Panc1 (cell line): ENCODE measurements at regions not wholly inside any gene's neighbourhood (a gene's known extent, or its start where the extent isn't known, plus 50 kb on each side); places are given as distances from the start of the nearest gene placed in this dataset.

ENCODE experiments used
- ATAC-seq: fragments of 200-7000 bp; cut with Tn5 transposase; 2 replicates; pipeline ENCODE4 v1.9.1; 2020; ENCODE audit warnings: mild to moderate bottlenecking, moderate library complexity
- BruUV-seq: library from RNA; stranded (reverse); fragments of 400-500 nt; replicated peaks from 2 replicates; lab custom pipeline; 2021; lab: Mats Ljungman, UMichigan
- CTCF ChIA-PET: fragments of 300-600 bp; sonication (Branson Sonifier 250); formaldehyde crosslinking; loops from one replicate; lab custom pipeline; 2022; ENCODE audit warnings: antibody characterized with exemption; lab: Charles Lee
- POLR2A ChIA-PET: fragments of 300-600 bp; sonication (Branson Sonifier 250); formaldehyde crosslinking; loops from one replicate; lab custom pipeline; 2022; ENCODE audit warnings: antibody characterized with exemption; lab: Charles Lee
- DNase-seq: peaks from one replicate; pipeline ENCODE4 v3.0.0-alpha.2; 2010; ENCODE audit warnings: low read depth, low spot score
- H3K27ac ChIP-seq: 2 replicates; pipeline ENCODE4 v1.5.1; 2011; ENCODE audit warnings: mild to moderate bottlenecking, low read length, inconsistent platforms
- H3K27me3 ChIP-seq: fragments of 200-500 bp; sonication (Bioruptor generic); 2 replicates; pipeline ENCODE4 v1.6.0; 2014; ENCODE audit warnings: low read length, inconsistent platforms; ENCODE audit not compliant: control insufficient read depth, insufficient read depth
- H3K36me3 ChIP-seq: fragments of 200-500 bp; sonication (Bioruptor generic); 2 replicates; pipeline ENCODE4 v1.5.1; 2014; ENCODE audit warnings: inconsistent platforms, mild to moderate bottlenecking, low read length, moderate library complexity; ENCODE audit not compliant: control insufficient read depth, insufficient read depth
- H3K4me1 ChIP-seq: 2 replicates; pipeline ENCODE4 v1.5.1; 2011; ENCODE audit warnings: inconsistent platforms, mild to moderate bottlenecking, low read length, moderate library complexity; ENCODE audit not compliant: control insufficient read depth, insufficient read depth
- H3K4me3 ChIP-seq, 2 experiments: 2 replicates each; pipeline ENCODE4 v1.5.1; 2011 to 2012; ENCODE audit warnings: low read depth in 2 of 2, low read length in 2 of 2, mild to moderate bottlenecking in 2 of 2, inconsistent platforms in 1 of 2, moderate library complexity in 1 of 2
- H3K9me3 ChIP-seq: fragments of 200-500 bp; sonication (Bioruptor generic); 2 replicates; pipeline ENCODE4 v1.5.1; 2014; ENCODE audit warnings: low read depth, mild to moderate bottlenecking, inconsistent platforms, low read length, moderate library complexity; ENCODE audit not compliant: control insufficient read depth, insufficient read depth
- POLR2AphosphoS5 ChIP-seq: IDR thresholded peaks from 2 replicates; pipeline ENCODE4 v1.6.1; 2012; ENCODE audit warnings: mild to moderate bottlenecking, low read depth, low read length, moderate library complexity
- SIN3A ChIP-seq: IDR thresholded peaks from 2 replicates; pipeline ENCODE4 v1.6.1; 2012; ENCODE audit warnings: low read depth, mild to moderate bottlenecking, low read length, moderate library complexity, borderline replicate concordance; ENCODE audit not compliant: insufficient read depth
- TCF7L2 ChIP-seq: IDR thresholded peaks from 2 replicates; pipeline ENCODE4 v1.6.1; 2011; ENCODE audit warnings: mild to moderate bottlenecking, low read depth, low read length, inconsistent platforms
- in situ Hi-C: cut with HindIII; loops from 2 replicates; pipeline ENCODE4 v1.10.0; 2016; ENCODE audit warnings: low sequenced_read_pairs, low pct_unique_long_range_greater_than_20kb
- intact Hi-C: fragments of 100-400 bp; cut with micrococcal nuclease; formaldehyde crosslinking; loops from one replicate; pipeline ENCODE4 v1.10.0; 2022; ENCODE audit not compliant: unreplicated experiment
- TF ChIP-seq, protein P1 (sequence below): fragments of 450-650 bp; IDR thresholded peaks from 2 replicates; pipeline ENCODE4 v1.5.1; 2017; ENCODE audit warnings: mild to moderate bottlenecking
- TF ChIP-seq, protein P2 (sequence below), 2 experiments: IDR thresholded peaks; 2 replicates each; pipeline ENCODE4 v1.6.1; 2011 to 2012; ENCODE audit warnings: low read depth in 2 of 2, control low read depth in 1 of 2, low read length in 1 of 2, mild to moderate bottlenecking in 1 of 2, moderate library complexity in 1 of 2; ENCODE audit not compliant: insufficient read depth in 1 of 2

GRCh38 chr2:37583867-37584266 is 87.6 kb downstream of the CDC42EP3 start:
- ATAC-seq (no peak), DNase-seq (no peak)
- H3K27me3 ChIP-seq, result no peaks in the 10 kb centered on the region
- no peak overlapping the region for H3K4me3 ChIP-seq
- ChIA-PET POLR2A (interaction anchor here (0.6 kb wide), 1 partner anchor 118 kb away, joined by 3 read pairs; no protein-coding TSS in a partner anchor), CTCF (no interaction called here)
- H3K4me1 ChIP-seq, result 0 out of 2 replicates have a peak, but pooled peaks cover 2% of the 10 kb centered on the region
- no TSS peak for BruUV-seq
- in situ Hi-C loops (no loop called here), intact Hi-C loops (no loop called here)
- H3K9me3 ChIP-seq, result peaks cover 3% of the 10 kb centered on the region; the same call in 1 of the 2 replicates
- no peaks in the 10 kb centered on the region for H3K36me3 ChIP-seq
- TF ChIP-seq POLR2AphosphoS5, result no peak
- TF ChIP-seq SIN3A, result no peak
- TF ChIP-seq TCF7L2, result no peak
- TF ChIP-seq, protein P1, sequence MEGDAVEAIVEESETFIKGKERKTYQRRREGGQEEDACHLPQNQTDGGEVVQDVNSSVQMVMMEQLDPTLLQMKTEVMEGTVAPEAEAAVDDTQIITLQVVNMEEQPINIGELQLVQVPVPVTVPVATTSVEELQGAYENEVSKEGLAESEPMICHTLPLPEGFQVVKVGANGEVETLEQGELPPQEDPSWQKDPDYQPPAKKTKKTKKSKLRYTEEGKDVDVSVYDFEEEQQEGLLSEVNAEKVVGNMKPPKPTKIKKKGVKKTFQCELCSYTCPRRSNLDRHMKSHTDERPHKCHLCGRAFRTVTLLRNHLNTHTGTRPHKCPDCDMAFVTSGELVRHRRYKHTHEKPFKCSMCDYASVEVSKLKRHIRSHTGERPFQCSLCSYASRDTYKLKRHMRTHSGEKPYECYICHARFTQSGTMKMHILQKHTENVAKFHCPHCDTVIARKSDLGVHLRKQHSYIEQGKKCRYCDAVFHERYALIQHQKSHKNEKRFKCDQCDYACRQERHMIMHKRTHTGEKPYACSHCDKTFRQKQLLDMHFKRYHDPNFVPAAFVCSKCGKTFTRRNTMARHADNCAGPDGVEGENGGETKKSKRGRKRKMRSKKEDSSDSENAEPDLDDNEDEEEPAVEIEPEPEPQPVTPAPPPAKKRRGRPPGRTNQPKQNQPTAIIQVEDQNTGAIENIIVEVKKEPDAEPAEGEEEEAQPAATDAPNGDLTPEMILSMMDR, result no peak
- TF ChIP-seq, protein P2, sequence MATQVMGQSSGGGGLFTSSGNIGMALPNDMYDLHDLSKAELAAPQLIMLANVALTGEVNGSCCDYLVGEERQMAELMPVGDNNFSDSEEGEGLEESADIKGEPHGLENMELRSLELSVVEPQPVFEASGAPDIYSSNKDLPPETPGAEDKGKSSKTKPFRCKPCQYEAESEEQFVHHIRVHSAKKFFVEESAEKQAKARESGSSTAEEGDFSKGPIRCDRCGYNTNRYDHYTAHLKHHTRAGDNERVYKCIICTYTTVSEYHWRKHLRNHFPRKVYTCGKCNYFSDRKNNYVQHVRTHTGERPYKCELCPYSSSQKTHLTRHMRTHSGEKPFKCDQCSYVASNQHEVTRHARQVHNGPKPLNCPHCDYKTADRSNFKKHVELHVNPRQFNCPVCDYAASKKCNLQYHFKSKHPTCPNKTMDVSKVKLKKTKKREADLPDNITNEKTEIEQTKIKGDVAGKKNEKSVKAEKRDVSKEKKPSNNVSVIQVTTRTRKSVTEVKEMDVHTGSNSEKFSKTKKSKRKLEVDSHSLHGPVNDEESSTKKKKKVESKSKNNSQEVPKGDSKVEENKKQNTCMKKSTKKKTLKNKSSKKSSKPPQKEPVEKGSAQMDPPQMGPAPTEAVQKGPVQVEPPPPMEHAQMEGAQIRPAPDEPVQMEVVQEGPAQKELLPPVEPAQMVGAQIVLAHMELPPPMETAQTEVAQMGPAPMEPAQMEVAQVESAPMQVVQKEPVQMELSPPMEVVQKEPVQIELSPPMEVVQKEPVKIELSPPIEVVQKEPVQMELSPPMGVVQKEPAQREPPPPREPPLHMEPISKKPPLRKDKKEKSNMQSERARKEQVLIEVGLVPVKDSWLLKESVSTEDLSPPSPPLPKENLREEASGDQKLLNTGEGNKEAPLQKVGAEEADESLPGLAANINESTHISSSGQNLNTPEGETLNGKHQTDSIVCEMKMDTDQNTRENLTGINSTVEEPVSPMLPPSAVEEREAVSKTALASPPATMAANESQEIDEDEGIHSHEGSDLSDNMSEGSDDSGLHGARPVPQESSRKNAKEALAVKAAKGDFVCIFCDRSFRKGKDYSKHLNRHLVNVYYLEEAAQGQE (IDR thresholded peaks at IDR 0.05; ENCODE audit: insufficient read depth in 1 of 2, low read depth in 2 of 2, low read length in 1 of 2), result no peak
- no peak overlapping the region for H3K27ac ChIP-seq

GRCh38 chr2:37585295-37585908 is 86.0 kb downstream of the CDC42EP3 start:
- Histone ChIP-seq H3K27me3 (no peaks in the 10 kb centered on the region), H3K36me3 (no peaks in the 10 kb centered on the region), H3K4me1 (0 out of 2 replicates have a peak, but pooled peaks cover 2% of the 10 kb centered on the region), H3K27ac (no peak overlapping the region), H3K9me3 (no peaks in the 10 kb centered on the region), H3K4me3 (peak overlapping the region in 1 of 2 experiments; percentile 15; a peak in 2 of 4 replicates)
- no TSS peak for BruUV-seq
- in situ Hi-C loops, result no loop called here
- CTCF ChIA-PET, result no interaction called here
- intact Hi-C loops, result no loop called here
- no peak for DNase-seq
- peak; percentile 49; the same call in 1 of the 2 replicates for ATAC-seq
- TF ChIP-seq, protein P2 (IDR thresholded peaks at IDR 0.05; ENCODE audit: insufficient read depth in 1 of 2, low read depth in 2 of 2, low read length in 1 of 2), result no peak
- TF ChIP-seq POLR2AphosphoS5, result no peak
- no peak for TF ChIP-seq TCF7L2
- no peak for TF ChIP-seq SIN3A
- TF ChIP-seq, protein P1, result no peak
- POLR2A ChIA-PET, result no interaction called here
